ENCODE measurements at regions not wholly inside any gene's neighbourhood (a gene's known extent, or its start where the extent isn't known, plus 50 kb on each side); places are given as distances from the start of the nearest gene placed in this dataset.

GRCh38 chr14:99117671-99118045 is 154.3 kb downstream of the BCL11B start:
- no peak for DNase-seq (ENCODE audit: low read depth)
- TF ChIP-seq CTCF (IDR thresholded peaks at IDR 0.05; ENCODE audit: control insufficient read depth, extremely low read depth, insufficient read depth): no peak
- H3K4me3 ChIP-seq (ENCODE audit: low read depth, low read length): no peak overlapping the region

GRCh38 chr14:99118046-99118721 is 153.8 kb downstream of the BCL11B start:
- no peak overlapping the region for H3K4me3 ChIP-seq (ENCODE audit: low read depth, low read length)
- no peak for TF ChIP-seq CTCF (IDR thresholded peaks at IDR 0.05; ENCODE audit: control insufficient read depth, extremely low read depth, insufficient read depth)
- DNase-seq (ENCODE audit: low read depth): no peak

- no peak for TF ChIP-seq CTCF (IDR thresholded peaks at IDR 0.05; ENCODE audit: control insufficient read depth, extremely low read depth, insufficient read depth)
- H3K4me3 ChIP-seq (ENCODE audit: low read depth, low read length): no peak overlapping the region
- DNase-seq (ENCODE audit: low read depth): no peak
Observed at GRCh38 chr14:99118946-99119345, 153.1 kb downstream of the BCL11B start.

Data from LNCaP clone FGC (cell line).